ENCODE measurements at regions not wholly inside any gene's neighbourhood (a gene's known extent, or its start where the extent isn't known, plus 50 kb on each side); places are given as distances from the start of the nearest gene placed in this dataset.

- TF ChIP-seq POLR2A (IDR thresholded peaks at IDR 0.05) = no peak
- TF ChIP-seq CTCF (IDR thresholded peaks at IDR 0.05) = no peak
Measured at GRCh38 chr14:101200650-101201516, 297.4 kb upstream of the RTL1 start.

All from prostate gland (tissue), 2 donors.